HG02885 (cell line): ENCODE measurements at regions not wholly inside any gene's neighbourhood (a gene's known extent, or its start where the extent isn't known, plus 50 kb on each side); places are given as distances from the start of the nearest gene placed in this dataset.
"Not testable (repeated sequence)": the region's sequence is repeated elsewhere in the genome, so short reads cannot be mapped to it uniquely, and the experiment has no call there.

ENCODE experiments used
- ATAC-seq: cut with Tn5 transposase; IDR thresholded peaks from one replicate; pipeline ENCODE4 v1.9.1; 2021; ENCODE audit warnings: mild to moderate bottlenecking; ENCODE audit not compliant: unreplicated experiment, poor library complexity

- no peak for ATAC-seq
Observed at GRCh38 chr6:77019081-77019480, 444.2 kb downstream of the HTR1B start.

- ATAC-seq: no peak
Observed at GRCh38 chr6:77017537-77017936, 445.8 kb downstream of the HTR1B start.

GRCh38 chr6:77015350-77015749 is 447.9 kb downstream of the HTR1B start:
- no peak for ATAC-seq

DNA sequence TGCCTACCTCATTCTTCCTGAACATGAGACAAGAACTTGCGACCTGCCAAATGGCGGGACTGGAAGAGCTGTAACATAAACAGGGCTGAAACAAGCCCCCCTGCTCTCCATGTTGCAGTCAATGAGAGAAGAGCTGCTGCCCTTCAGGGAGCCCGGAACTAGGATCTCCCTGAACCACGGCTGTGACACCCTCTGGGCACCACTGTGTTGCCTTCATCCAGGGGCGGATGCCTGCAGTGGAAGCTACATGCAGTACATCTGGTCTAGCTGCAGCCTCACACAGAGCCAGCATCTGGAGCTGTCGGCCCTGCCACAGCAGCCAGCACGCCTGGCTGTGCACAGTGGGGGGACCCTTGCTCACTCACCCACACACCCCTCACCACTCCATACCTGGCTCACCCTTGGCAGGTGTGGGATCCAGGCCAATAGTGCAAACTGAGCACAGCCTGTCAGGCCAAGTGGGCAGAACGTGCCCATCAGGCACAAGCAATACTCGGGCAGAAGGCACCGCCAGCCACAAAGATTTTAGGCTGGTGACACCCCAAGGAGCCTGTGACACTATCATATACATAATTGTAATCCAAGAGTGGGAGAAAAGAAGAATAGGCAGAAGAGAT is 451.3 kb downstream of the HTR1B start:
- no peak for ATAC-seq

- ATAC-seq: no peak
Observed at GRCh38 chr6:77010931-77011542, 452.3 kb downstream of the HTR1B start.

- no peak for ATAC-seq
Observed at GRCh38 chr6:76992553-76992952, 470.7 kb downstream of the HTR1B start.

GRCh38 chr6:76984572-76984971 is 478.7 kb downstream of the HTR1B start:
- ATAC-seq: no peak

DNA sequence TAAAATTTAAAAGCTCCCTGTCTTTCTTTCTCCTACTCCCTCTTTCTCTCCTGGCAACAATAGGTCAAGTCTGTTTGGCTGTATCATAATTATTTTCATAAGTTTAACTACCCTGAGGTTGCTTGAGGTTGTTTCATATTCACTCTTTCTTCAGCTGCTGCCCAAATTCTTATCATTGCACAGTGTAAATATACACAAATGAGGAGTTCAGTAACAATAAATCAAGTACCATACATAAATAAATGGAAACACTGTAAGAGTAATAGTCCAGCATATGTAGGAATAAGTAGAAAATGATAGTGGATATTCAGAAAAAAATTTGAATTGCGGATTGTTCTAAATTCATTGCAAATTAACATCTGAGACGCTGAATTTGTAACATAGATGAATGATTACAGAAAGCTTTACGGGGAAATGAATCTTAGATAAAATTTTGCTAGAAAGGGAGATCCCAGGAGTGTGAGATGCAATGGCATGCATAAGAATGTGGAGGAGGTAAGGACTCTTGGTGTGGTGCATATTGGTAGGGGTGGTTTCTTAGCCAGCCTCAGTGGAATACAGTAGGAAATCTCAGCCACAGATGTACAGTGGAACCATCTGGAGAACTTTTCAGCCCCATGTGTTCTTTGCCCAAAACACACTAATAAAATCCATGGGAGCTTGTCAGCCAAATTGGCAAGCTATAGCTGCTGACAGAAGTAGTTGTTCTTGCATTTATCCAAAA is 480.7 kb downstream of the HTR1B start:
- ATAC-seq: no peak

DNA sequence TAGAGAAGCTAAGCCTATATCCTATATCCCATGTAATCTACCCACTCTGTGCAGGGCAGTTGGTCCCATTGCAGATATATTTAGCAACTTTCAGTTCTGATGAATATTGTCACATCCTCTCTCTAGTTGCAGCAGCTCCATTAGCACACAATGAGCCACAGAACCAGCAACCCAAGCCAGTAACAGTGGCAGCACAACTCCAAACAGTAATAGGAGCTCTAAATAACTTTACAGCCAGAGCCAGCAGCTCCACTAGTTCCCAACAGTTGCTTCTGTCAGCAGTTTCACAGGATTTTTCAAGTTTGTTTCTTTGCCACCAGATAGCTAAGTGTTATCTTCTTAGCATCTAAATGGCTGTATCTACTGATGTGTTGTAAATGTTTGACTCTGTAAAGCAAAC is 490.8 kb downstream of the HTR1B start:
- no peak for ATAC-seq

- ATAC-seq: not testable (repeated sequence)
Observed at GRCh38 chr6:76959177-76959576, 504.1 kb downstream of the HTR1B start.

GRCh38 chr6:76942203-76942966 is 520.9 kb downstream of the HTR1B start:
- no peak for ATAC-seq

GRCh38 chr6:76940191-76940590 is 523.1 kb downstream of the HTR1B start:
- ATAC-seq: no peak

DNA sequence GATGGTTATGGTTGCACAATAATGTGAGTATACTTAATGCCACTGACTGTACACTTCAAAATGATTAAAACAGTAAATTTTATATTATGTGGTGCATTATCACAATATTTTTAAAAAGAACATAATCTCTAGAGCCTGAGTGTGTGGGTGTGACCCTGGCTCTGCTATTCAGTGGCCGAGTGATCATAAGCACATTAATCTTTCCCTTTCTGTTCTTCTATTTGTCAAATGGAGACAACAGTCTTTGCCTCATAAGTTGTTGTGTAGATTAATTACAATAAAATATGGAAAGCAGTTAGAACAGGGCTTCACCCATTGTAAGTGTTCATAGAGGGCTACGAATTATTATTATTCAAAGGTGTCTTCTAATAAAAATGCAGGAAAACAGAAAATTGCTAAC is 548.6 kb downstream of the HTR1B start:
- ATAC-seq: no peak

DNA sequence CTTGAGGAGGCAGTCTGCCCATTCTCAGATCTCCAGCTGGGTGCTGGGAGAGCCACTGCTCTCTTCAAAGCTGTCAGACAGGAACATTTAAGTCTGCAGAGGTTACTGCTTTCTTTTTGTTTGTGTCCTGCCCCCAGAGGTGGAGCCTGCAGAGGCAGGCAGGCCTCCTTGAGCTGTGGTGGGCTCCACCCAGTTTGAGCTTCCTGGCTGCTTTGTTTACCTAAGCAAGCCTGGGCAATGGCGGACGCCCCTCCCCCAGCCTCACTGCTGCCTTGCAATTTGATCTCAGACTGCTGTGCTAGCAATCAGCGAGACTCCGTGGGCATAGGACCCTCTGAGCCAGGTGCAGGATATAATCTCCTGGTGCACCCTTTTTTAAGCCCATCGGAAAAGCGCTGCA is 557.8 kb downstream of the HTR1B start:
- ATAC-seq: not testable (repeated sequence)

DNA sequence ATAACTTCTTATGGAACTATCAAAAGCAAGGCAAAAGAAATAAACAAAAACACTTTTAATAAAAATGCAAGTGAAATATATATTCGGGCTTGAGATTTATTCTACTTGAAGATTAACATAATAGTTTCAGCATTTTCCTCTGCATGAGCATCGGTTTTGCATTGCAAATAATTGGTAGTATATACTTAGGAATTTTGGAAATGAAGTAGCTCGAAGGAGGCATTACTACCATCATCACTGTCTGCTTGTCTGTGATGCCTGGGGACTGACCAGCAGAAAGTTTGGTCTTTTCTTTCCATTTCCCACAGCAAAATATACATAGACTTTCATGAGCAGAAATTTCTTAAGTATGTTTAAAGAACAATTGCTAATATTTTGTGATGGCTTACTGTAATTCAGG is 570.7 kb downstream of the HTR1B start:
- no peak for ATAC-seq

DNA sequence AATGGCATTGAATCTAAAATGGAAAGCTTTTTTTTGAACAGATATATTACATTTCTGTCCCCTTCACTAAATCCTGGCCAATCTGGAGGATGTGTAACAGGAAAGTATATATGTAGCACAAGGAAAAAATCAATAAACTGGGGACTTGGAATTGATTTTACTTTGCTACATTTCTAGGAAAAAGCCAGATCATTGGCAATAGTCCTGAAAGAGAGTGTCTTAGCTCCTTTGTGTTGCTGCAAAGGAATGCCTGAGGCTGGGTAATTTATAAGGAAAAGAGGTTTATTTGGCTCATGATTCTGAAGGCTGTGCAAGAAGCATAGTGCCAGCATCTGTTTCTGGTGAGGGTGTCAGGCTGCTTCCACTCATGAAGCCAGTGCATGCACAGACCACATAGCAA is 574.9 kb downstream of the HTR1B start:
- ATAC-seq: no peak

- ATAC-seq: no peak
Observed at GRCh38 chr6:76886900-76887299, 576.4 kb downstream of the HTR1B start.

- ATAC-seq: no peak
Observed at GRCh38 chr6:76885861-76886301, 577.4 kb downstream of the HTR1B start.

DNA sequence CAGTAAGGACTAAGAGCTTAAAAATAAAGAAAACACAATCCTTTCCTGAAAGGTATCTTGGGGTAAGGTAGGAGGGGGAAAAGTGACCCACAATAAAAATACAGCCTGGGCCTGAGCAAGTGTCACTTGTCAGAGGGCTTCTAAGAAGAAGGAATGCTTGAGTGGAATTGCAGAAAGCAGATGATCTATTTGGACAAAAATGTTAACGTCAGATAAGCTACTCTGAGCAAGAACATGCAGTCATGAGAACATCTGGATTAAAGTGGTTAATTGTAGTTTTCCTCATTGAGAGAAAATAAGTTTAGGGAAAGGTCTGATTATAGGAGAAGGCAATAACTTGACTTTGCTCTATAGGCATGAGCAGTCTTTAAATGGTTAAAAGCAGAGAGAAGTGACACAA is 581.9 kb downstream of the HTR1B start:
- ATAC-seq: no peak

DNA sequence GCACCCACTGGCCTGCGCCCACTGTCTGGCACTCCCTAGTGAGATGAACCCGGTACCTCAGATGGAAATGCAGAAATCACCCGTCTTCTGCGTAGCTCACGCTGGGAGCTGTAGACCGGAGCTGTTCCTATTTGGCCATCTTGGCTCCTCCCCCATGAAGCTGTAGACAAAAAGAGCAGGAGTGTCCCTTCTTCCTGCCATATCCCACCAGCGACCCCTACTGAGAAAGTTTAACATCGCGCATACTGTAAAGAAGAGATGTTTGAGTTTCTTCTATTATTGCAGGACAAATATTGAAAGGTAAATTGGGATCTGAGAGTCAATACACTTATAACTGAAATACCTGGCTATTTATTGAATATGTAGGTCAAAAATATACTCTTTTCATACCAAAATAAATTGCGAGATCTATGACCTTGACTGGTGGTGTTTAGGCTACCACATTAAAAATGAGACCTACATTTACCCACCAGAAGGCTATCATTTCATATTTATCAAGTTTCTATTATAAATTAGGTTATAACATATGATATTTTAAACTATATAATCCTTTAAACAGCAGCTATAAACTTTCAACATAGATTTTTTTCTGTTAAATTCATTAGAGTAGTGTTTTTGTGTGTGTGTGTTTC is 586.3 kb downstream of the HTR1B start:
- ATAC-seq: no peak
